GM12892 (cell line): ENCODE measurements at regions not wholly inside any gene's neighbourhood (a gene's known extent, or its start where the extent isn't known, plus 50 kb on each side); places are given as distances from the start of the nearest gene placed in this dataset.
"Not testable (repeated sequence)": the region's sequence is repeated elsewhere in the genome, so short reads cannot be mapped to it uniquely, and the experiment has no call there.

Experiments
- DNase-seq: peaks from one replicate; pipeline ENCODE4 v3.0.0; 2011; ENCODE audit not compliant: insufficient read length
- FAIRE-seq: peaks from 2 replicates; lab custom pipeline; 2011; peaks lifted over from hg19 to GRCh38; lab: Jason Lieb, UNC
- POLR2A ChIP-seq: IDR thresholded peaks from 2 replicates; pipeline ENCODE4 v1.6.1; 2011; ENCODE audit warnings: low read depth, low read length, control low read depth
- POLR2AphosphoS5 ChIP-seq: IDR thresholded peaks from 2 replicates; pipeline ENCODE4 v1.6.1; 2011; ENCODE audit warnings: low read depth, low read length, control low read depth
- TAF1 ChIP-seq: IDR thresholded peaks from 2 replicates; pipeline ENCODE4 v1.6.1; 2011; ENCODE audit warnings: low read depth, mild to moderate bottlenecking, control low read depth, low read length, borderline replicate concordance

- TF ChIP-seq POLR2AphosphoS5 (no peak), TAF1 (no peak)
- no peak for FAIRE-seq
- DNase-seq = no peak
Measured at GRCh38 chr16:52925143-52925542, 127.6 kb downstream of the CHD9NB start.

- TF ChIP-seq TAF1 (no peak), POLR2A (no peak), POLR2AphosphoS5 (no peak)
- DNase-seq (no peak), FAIRE-seq (no peak)
Measured at GRCh38 chr16:52924162-52924561, 128.5 kb downstream of the CHD9NB start.

GRCh38 chr16:52921104-52921503 is 131.6 kb downstream of the CHD9NB start:
- FAIRE-seq = no peak
- TF ChIP-seq POLR2AphosphoS5 (no peak), POLR2A (no peak), TAF1 (no peak)
- DNase-seq = no peak

- no peak for FAIRE-seq
- no peak for TF ChIP-seq TAF1
- no peak for TF ChIP-seq POLR2AphosphoS5
- no peak for TF ChIP-seq POLR2A
- no peak for DNase-seq
Measured at GRCh38 chr16:52920331-52920730, 132.4 kb downstream of the CHD9NB start.

GRCh38 chr16:52914428-52914827 is 138.3 kb downstream of the CHD9NB start:
- TF ChIP-seq TAF1 (no peak), POLR2AphosphoS5 (no peak), POLR2A (no peak)
- no peak for FAIRE-seq
- no peak for DNase-seq

GRCh38 chr16:52912565-52913173 is 140.0 kb downstream of the CHD9NB start:
- TF ChIP-seq TAF1 = no peak
- no peak for TF ChIP-seq POLR2AphosphoS5
- TF ChIP-seq POLR2A = no peak
- peak; percentile 18 for DNase-seq
- FAIRE-seq = no peak

- DNase-seq, FAIRE-seq: not testable (repeated sequence)
Measured at GRCh38 chr16:52908057-52908456, 144.6 kb downstream of the CHD9NB start.

GRCh38 chr16:52906281-52906680 is 146.4 kb downstream of the CHD9NB start:
- DNase-seq (no peak), FAIRE-seq (no peak)
- TF ChIP-seq POLR2AphosphoS5 = no peak
- no peak for TF ChIP-seq POLR2A
- TF ChIP-seq TAF1 = no peak

GRCh38 chr16:52896478-52897164 is 156.1 kb downstream of the CHD9NB start:
- DNase-seq (no peak), FAIRE-seq (no peak)
- TF ChIP-seq POLR2A (no peak), POLR2AphosphoS5 (no peak), TAF1 (no peak)

GRCh38 chr16:52874042-52874441 is 178.7 kb downstream of the CHD9NB start:
- no peak for FAIRE-seq
- TF ChIP-seq TAF1 (no peak), POLR2AphosphoS5 (no peak), POLR2A (no peak)
- no peak for DNase-seq

GRCh38 chr16:52872731-52873130 is 180.0 kb downstream of the CHD9NB start:
- FAIRE-seq = no peak
- TF ChIP-seq POLR2A (no peak), POLR2AphosphoS5 (no peak), TAF1 (no peak)
- no peak for DNase-seq

- FAIRE-seq (no peak), DNase-seq (no peak)
- no peak for TF ChIP-seq POLR2AphosphoS5
- no peak for TF ChIP-seq POLR2A
- no peak for TF ChIP-seq TAF1
Measured at GRCh38 chr16:52871481-52871880, 181.2 kb downstream of the CHD9NB start.

- DNase-seq (no peak), FAIRE-seq (no peak)
- no peak for TF ChIP-seq POLR2AphosphoS5
- TF ChIP-seq POLR2A = no peak
- no peak for TF ChIP-seq TAF1
Measured at GRCh38 chr16:52869243-52869642, 183.5 kb downstream of the CHD9NB start.

- DNase-seq (no peak), FAIRE-seq (no peak)
- TF ChIP-seq POLR2AphosphoS5 = no peak
- TF ChIP-seq TAF1 = no peak
- no peak for TF ChIP-seq POLR2A
Measured at GRCh38 chr16:52863000-52863399, 189.7 kb downstream of the CHD9NB start.
